ENCODE measurements at regions not wholly inside any gene's neighbourhood (a gene's known extent, or its start where the extent isn't known, plus 50 kb on each side); places are given as distances from the start of the nearest gene placed in this dataset.

- ATAC-seq (ENCODE audit: low read depth) (no peak), DNase-seq (no peak)
- Mint-ChIP-seq H3K4me1 (no peaks in the 10 kb centered on the region), H3K4me3 (no peak overlapping the region), H3K36me3 (ENCODE audit: low read depth) (no peaks in the 10 kb centered on the region), H3K27me3 (no peaks in the 10 kb centered on the region), H3K27ac (no peak overlapping the region), H3K9me3 (peaks cover 25% of the 10 kb centered on the region)
- ChIA-PET CTCF (no interaction called here), POLR2A (no interaction called here)
- TF ChIP-seq CTCF (IDR thresholded peaks at IDR 0.05), result no peak
- intact Hi-C loops (cut with micrococcal nuclease), result no loop called here
Observed at GRCh38 chr16:62167551-62167950, 131.3 kb upstream of the CDH8 start.

- DNase-seq (no peak), ATAC-seq (ENCODE audit: low read depth) (no peak)
- H3K4me1 Mint-ChIP-seq, result no peaks in the 10 kb centered on the region
- no peak overlapping the region for H3K4me3 Mint-ChIP-seq
- no peaks in the 10 kb centered on the region for H3K27me3 Mint-ChIP-seq
- H3K36me3 Mint-ChIP-seq (ENCODE audit: low read depth), result no peaks in the 10 kb centered on the region
- TF ChIP-seq CTCF (IDR thresholded peaks at IDR 0.05), result no peak
- intact Hi-C loops (cut with micrococcal nuclease), result no loop called here
- CTCF ChIA-PET, result no interaction called here
- no peak overlapping the region for H3K27ac Mint-ChIP-seq
- no peaks in the 10 kb centered on the region for H3K9me3 Mint-ChIP-seq
- POLR2A ChIA-PET, result no interaction called here
Observed at GRCh38 chr16:62157544-62157943, 121.3 kb upstream of the CDH8 start.

GRCh38 chr16:62156971-62157370, 120.7 kb upstream of the CDH8 start:
- Mint-ChIP-seq H3K9me3 (no peaks in the 10 kb centered on the region), H3K27ac (no peak overlapping the region), H3K4me1 (no peaks in the 10 kb centered on the region), H3K27me3 (no peaks in the 10 kb centered on the region), H3K36me3 (ENCODE audit: low read depth) (no peaks in the 10 kb centered on the region), H3K4me3 (no peak overlapping the region)
- ChIA-PET POLR2A (no interaction called here), CTCF (no interaction called here)
- intact Hi-C loops (cut with micrococcal nuclease), result no loop called here
- ATAC-seq (ENCODE audit: low read depth), result no peak
- no peak for TF ChIP-seq CTCF (IDR thresholded peaks at IDR 0.05)
- DNase-seq, result no peak

- no peak for ATAC-seq (ENCODE audit: low read depth)
- intact Hi-C loops (cut with micrococcal nuclease), result no loop called here
- H3K4me3 Mint-ChIP-seq, result no peak overlapping the region
- peaks cover 10% of the 10 kb centered on the region for H3K9me3 Mint-ChIP-seq
- H3K36me3 Mint-ChIP-seq (ENCODE audit: low read depth), result no peaks in the 10 kb centered on the region
- H3K27me3 Mint-ChIP-seq, result no peaks in the 10 kb centered on the region
- CTCF ChIA-PET, result no interaction called here
- H3K27ac Mint-ChIP-seq, result no peak overlapping the region
- POLR2A ChIA-PET, result no interaction called here
- no peak for DNase-seq
- no peak for TF ChIP-seq CTCF (IDR thresholded peaks at IDR 0.05)
- H3K4me1 Mint-ChIP-seq, result no peaks in the 10 kb centered on the region
Observed at GRCh38 chr16:62149631-62150030, 113.4 kb upstream of the CDH8 start.

- Mint-ChIP-seq H3K27ac (no peak overlapping the region), H3K27me3 (no peaks in the 10 kb centered on the region), H3K36me3 (ENCODE audit: low read depth) (no peaks in the 10 kb centered on the region), H3K4me1 (no peaks in the 10 kb centered on the region), H3K4me3 (no peak overlapping the region), H3K9me3 (peaks cover 9% of the 10 kb centered on the region)
- no peak for TF ChIP-seq CTCF (IDR thresholded peaks at IDR 0.05)
- POLR2A ChIA-PET, result no interaction called here
- intact Hi-C loops (cut with micrococcal nuclease), result loop anchor here (10.0 kb wide), 1 partner anchor 57 kb away; no protein-coding TSS in a partner anchor
- ATAC-seq (ENCODE audit: low read depth), result no peak
- DNase-seq, result no peak
- CTCF ChIA-PET, result no interaction called here
Observed at GRCh38 chr16:62137996-62138395, 101.8 kb upstream of the CDH8 start.

Measured in activated B cell treated with CpG ODN at 0.5 μM for 24 hours (primary cell).